ENCODE measurements at regions not wholly inside any gene's neighbourhood (a gene's known extent, or its start where the extent isn't known, plus 50 kb on each side); places are given as distances from the start of the nearest gene placed in this dataset.

DNA sequence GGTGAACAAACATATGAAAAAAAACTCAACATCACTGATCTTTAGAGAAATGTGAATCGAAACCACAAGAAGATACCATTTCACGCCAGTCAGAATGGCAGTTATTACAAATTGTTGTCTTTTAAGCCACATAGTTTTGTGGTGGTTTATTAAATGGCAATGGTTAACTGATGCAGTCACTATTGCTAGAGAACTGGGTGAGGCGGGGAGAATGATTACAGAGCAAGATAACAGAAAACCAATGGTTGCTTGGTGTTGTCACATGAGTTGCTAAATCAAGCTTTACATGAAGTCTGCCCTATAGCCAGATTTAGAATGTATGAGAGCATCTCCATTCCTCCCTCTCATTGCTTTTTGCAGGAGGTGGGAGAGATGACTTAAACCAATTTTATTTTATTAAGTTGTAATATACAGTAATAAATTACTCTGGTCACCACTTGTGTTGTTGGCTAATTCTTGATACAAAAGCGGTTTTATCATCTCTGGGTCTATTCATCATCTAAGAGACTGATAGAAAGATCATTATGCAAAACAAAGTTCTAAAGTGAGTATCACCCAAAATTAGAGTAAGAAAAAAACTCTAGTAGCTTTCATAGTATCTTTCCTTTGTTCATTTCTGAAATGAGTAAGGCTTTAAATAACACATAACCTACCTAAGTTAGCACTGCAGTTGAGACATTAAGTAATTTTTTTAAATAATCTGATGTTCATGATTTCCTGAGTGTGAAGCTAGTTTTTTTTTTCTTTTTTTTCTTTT, 859.5 kb downstream of the STIM2 start:
- TF ChIP-seq, protein P1, sequence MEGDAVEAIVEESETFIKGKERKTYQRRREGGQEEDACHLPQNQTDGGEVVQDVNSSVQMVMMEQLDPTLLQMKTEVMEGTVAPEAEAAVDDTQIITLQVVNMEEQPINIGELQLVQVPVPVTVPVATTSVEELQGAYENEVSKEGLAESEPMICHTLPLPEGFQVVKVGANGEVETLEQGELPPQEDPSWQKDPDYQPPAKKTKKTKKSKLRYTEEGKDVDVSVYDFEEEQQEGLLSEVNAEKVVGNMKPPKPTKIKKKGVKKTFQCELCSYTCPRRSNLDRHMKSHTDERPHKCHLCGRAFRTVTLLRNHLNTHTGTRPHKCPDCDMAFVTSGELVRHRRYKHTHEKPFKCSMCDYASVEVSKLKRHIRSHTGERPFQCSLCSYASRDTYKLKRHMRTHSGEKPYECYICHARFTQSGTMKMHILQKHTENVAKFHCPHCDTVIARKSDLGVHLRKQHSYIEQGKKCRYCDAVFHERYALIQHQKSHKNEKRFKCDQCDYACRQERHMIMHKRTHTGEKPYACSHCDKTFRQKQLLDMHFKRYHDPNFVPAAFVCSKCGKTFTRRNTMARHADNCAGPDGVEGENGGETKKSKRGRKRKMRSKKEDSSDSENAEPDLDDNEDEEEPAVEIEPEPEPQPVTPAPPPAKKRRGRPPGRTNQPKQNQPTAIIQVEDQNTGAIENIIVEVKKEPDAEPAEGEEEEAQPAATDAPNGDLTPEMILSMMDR (IDR thresholded peaks at IDR 0.05) = no peak
- no peak for TF ChIP-seq ZFX (IDR thresholded peaks at IDR 0.05; ENCODE audit: borderline replicate concordance)
